Neuronal stem cell (in vitro differentiated cells): ENCODE measurements at regions not wholly inside any gene's neighbourhood (a gene's known extent, or its start where the extent isn't known, plus 50 kb on each side); places are given as distances from the start of the nearest gene placed in this dataset.
A peak's percentile ranks its signal among the peaks of the same experiment; 100 is the strongest.
"Not testable (repeated sequence)": the region's sequence is repeated elsewhere in the genome, so short reads cannot be mapped to it uniquely, and the experiment has no call there.

ENCODE experiments used
- DNase-seq: peaks from one replicate; pipeline ENCODE4 v3.0.0-alpha.2; 2013; ENCODE audit warnings: low spot score
- H2AFZ ChIP-seq: one replicate; pipeline ENCODE4 v1.6.1; 2013; ENCODE audit warnings: mild to moderate bottlenecking, low read length, inconsistent platforms
- H2AK5ac ChIP-seq: 2 replicates; pipeline ENCODE4 v1.6.1; 2013; ENCODE audit warnings: low read depth, mild to moderate bottlenecking, inconsistent platforms, low read length, moderate library complexity, mixed read lengths
- H2BK120ac ChIP-seq: 2 replicates; pipeline ENCODE4 v1.6.1; 2013; ENCODE audit warnings: low read depth, mild to moderate bottlenecking, inconsistent platforms, low read length, moderate library complexity, mixed read lengths
- H2BK12ac ChIP-seq: one replicate; pipeline ENCODE4 v1.6.1; 2013; ENCODE audit warnings: low read length, inconsistent platforms
- H2BK15ac ChIP-seq: 2 replicates; pipeline ENCODE4 v1.6.1; 2013; ENCODE audit warnings: mild to moderate bottlenecking, low read length, inconsistent platforms, mixed read lengths
- H2BK5ac ChIP-seq: one replicate; pipeline ENCODE4 v1.6.1; 2013; ENCODE audit warnings: inconsistent platforms, mild to moderate bottlenecking, low read length, moderate library complexity
- H3K14ac ChIP-seq: one replicate; pipeline ENCODE4 v1.6.1; 2013; ENCODE audit warnings: low read length, inconsistent platforms
- H3K18ac ChIP-seq: 2 replicates; pipeline ENCODE4 v1.6.1; 2013; ENCODE audit warnings: low read length, inconsistent platforms
- H3K23ac ChIP-seq: 2 replicates; pipeline ENCODE4 v1.6.1; 2013; ENCODE audit warnings: low read depth, mild to moderate bottlenecking, mixed read lengths, low read length, inconsistent platforms; ENCODE audit not compliant: poor library complexity
- H3K27ac ChIP-seq: replicated peaks from 3 replicates; pipeline ENCODE4 v1.5.1; 2013; ENCODE audit warnings: low read length, inconsistent platforms
- H3K27me3 ChIP-seq, 3 experiments: 2 replicates each; pipeline ENCODE4 v1.6.1; 2013; ENCODE audit warnings: low read length in 3 of 3, mild to moderate bottlenecking in 2 of 3, inconsistent platforms in 1 of 3, low read depth in 1 of 3, mixed read lengths in 1 of 3, moderate library complexity in 1 of 3; ENCODE audit not compliant: control insufficient read depth in 3 of 3, insufficient read depth in 3 of 3
- H3K36me3 ChIP-seq, 2 donors: replicated peaks in 1 of 2; 2 replicates each; pipeline ENCODE4 v1.6.1; 2013; ENCODE audit warnings: low read length in 2 of 2; ENCODE audit not compliant: control insufficient read depth in 2 of 2, insufficient read depth in 2 of 2
- H3K4ac ChIP-seq: 2 replicates; pipeline ENCODE4 v1.6.1; 2013; ENCODE audit warnings: inconsistent platforms, mild to moderate bottlenecking, low read length, moderate library complexity
- H3K4me1 ChIP-seq, 2 donors: 1 replicate in 1 of 2; 2 replicates in 1 of 2; pipeline ENCODE4 v1.6.1; 2013; ENCODE audit warnings: low read length in 2 of 2, low read depth in 1 of 2; ENCODE audit not compliant: control insufficient read depth in 2 of 2, insufficient read depth in 1 of 2
- H3K4me2 ChIP-seq: one replicate; pipeline ENCODE4 v1.6.1; 2013; ENCODE audit warnings: mild to moderate bottlenecking, low read length, inconsistent platforms; ENCODE audit not compliant: insufficient read depth, poor library complexity, severe bottlenecking
- H3K4me3 ChIP-seq, 2 donors: 2 replicates each; pipeline ENCODE4 v1.5.1; 2013; ENCODE audit warnings: low read length in 2 of 2, mild to moderate bottlenecking in 2 of 2, inconsistent platforms in 1 of 2, moderate library complexity in 1 of 2
- H3K79me1 ChIP-seq: one replicate; pipeline ENCODE4 v1.6.1; 2013; ENCODE audit warnings: low read depth, mild to moderate bottlenecking, inconsistent platforms, low read length, moderate library complexity
- H3K9ac ChIP-seq: one replicate; pipeline ENCODE4 v1.6.1; 2013; ENCODE audit warnings: mild to moderate bottlenecking, low read depth, low read length, inconsistent platforms; ENCODE audit not compliant: poor library complexity
- H3K9me3 ChIP-seq, 2 donors: replicated peaks in 1 of 2; 2 replicates each; pipeline versions ENCODE3 to v1.6.1; 2013; ENCODE audit warnings: low read length in 2 of 2, mild to moderate bottlenecking in 2 of 2, inconsistent platforms in 1 of 2, low read depth in 1 of 2, mixed read lengths in 1 of 2, moderate library complexity in 1 of 2; ENCODE audit not compliant: control insufficient read depth in 2 of 2, insufficient read depth in 1 of 2
- H4K8ac ChIP-seq: one replicate; pipeline ENCODE4 v1.6.1; 2013; ENCODE audit warnings: low read depth, mild to moderate bottlenecking, inconsistent platforms, low read length, moderate library complexity
- H4K91ac ChIP-seq: one replicate; pipeline ENCODE4 v1.6.1; 2013; ENCODE audit warnings: low read length, low read depth, mild to moderate bottlenecking, inconsistent platforms; ENCODE audit not compliant: poor library complexity
- WGBS, 2 donors: extraction: QIAGEN DNeasy Blood & Tissue Kit; methylation state at CpG; one replicate each; pipeline ENCODE4 v1.1.7; 2013; ENCODE audit warnings: missing lambda C conversion rate in 2 of 2, mixed read lengths in 1 of 2; ENCODE audit not compliant: insufficient read length in 2 of 2, insufficient replicate concordance in 1 of 2; ENCODE audit errors: extremely low coverage in 2 of 2; 5-methylcytosine and 5-hydroxymethylcytosine counted together

DNA sequence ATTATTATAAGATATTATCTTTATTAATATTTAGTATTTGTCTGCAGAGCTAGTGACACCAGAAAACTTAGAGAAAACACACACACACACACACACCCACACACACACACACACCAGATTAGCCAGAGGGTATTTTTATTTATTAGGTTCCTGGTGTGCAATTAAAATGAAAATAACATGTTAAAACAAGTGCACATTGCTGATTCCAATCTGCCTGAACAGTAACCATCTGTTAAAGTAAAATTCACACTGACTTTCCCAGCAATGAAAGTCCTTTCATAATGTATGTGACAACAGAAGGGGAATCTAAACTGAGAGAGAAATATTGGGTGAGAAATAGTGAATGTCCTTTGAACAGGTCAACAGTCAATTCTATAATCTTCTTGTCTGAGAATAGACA lies 2323.5 kb upstream of the ACO1 start:
- Histone ChIP-seq H2AK5ac (no peak overlapping the region), H3K79me1 (no peaks in the 10 kb centered on the region), H3K4me2 (no peak overlapping the region), H2BK12ac (no peak overlapping the region), H4K8ac (no peak overlapping the region), H3K9me3 (no peaks in the 10 kb centered on the region), H3K23ac (no peak overlapping the region), H3K14ac (no peak overlapping the region), H3K9ac (no peak overlapping the region), H2AFZ (no peak overlapping the region), H2BK120ac (no peak overlapping the region), H3K18ac (no peak overlapping the region), H3K4me3 (no peak overlapping the region), H3K4ac (no peak overlapping the region), H4K91ac (no peak overlapping the region), H2BK15ac (no peak overlapping the region), H2BK5ac (no peak overlapping the region), H3K27me3 (no peaks in the 10 kb centered on the region), H3K4me1 (no peaks in the 10 kb centered on the region), H3K36me3 (no peaks in the 10 kb centered on the region), H3K27ac (no peak overlapping the region)
- DNase-seq = no peak

DNA sequence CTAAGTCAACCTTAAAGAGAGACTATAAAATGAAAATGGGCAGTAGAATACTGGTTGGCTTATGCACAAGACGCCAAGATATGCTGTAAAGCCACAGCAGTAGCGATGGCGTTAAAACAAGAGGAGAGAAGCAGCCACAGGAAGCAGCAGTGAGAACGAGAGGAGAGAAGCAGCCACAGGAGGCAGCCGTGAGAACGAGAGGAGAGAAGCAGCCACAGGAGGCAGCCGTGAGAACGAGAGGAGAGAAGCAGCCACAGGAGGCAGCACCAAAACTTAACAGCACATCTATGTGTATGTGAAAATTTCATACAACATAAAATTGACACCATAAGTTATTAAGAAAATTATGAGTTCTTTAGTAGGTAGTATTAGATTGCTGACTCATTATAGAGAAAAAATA lies 2318.6 kb upstream of the ACO1 start:
- H3K27ac ChIP-seq = no peak overlapping the region
- no peak overlapping the region for H2BK12ac ChIP-seq
- H2BK120ac ChIP-seq = no peak overlapping the region
- no peak overlapping the region for H2AK5ac ChIP-seq
- no peak overlapping the region for H2BK5ac ChIP-seq
- no peak overlapping the region for H2AFZ ChIP-seq
- no peak for DNase-seq
- H3K4ac ChIP-seq = no peak overlapping the region
- H3K9ac ChIP-seq = no peak overlapping the region
- H3K9me3 ChIP-seq = no peaks in the 10 kb centered on the region
- H3K14ac ChIP-seq = no peak overlapping the region
- no peaks in the 10 kb centered on the region for H3K36me3 ChIP-seq
- H3K4me2 ChIP-seq = no peak overlapping the region
- no peaks in the 10 kb centered on the region for H3K79me1 ChIP-seq
- no peaks in the 10 kb centered on the region for H3K4me1 ChIP-seq
- H3K4me3 ChIP-seq = no peak overlapping the region
- H2BK15ac ChIP-seq = no peak overlapping the region
- H3K27me3 ChIP-seq = no peaks in the 10 kb centered on the region
- no peak overlapping the region for H4K91ac ChIP-seq
- H4K8ac ChIP-seq = no peak overlapping the region
- no peak overlapping the region for H3K18ac ChIP-seq
- WGBS, 2 donors = no CpG with 5 or more reads among the region's 8 CpGs
- H3K23ac ChIP-seq = no peak overlapping the region

DNA sequence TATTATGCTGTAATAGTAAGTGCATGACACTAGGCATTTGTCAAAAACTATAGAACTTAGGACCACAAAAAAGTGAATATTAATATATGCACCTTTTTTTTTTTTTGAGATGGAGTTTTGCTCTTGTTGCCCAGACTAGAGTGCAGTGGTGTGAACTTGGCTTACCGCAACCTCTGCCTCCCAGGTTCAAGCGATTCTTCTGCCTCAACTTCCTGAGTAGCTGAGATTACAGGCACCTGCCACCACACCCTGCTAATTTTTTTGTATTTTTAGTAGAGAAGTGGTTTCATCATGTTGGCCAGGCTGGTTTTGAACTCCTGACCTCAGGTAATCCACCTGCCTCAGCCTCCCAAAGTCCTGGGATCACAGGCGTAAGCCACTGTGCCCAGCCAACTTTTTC lies 2315.2 kb upstream of the ACO1 start:
- H2AK5ac ChIP-seq, H3K4me1 ChIP-seq, H2BK15ac ChIP-seq, H3K14ac ChIP-seq, H3K4me3 ChIP-seq, H2AFZ ChIP-seq, H3K4me2 ChIP-seq, H2BK120ac ChIP-seq, H4K8ac ChIP-seq, H3K27ac ChIP-seq, H2BK5ac ChIP-seq, H2BK12ac ChIP-seq, H3K4ac ChIP-seq, DNase-seq, H4K91ac ChIP-seq, H3K79me1 ChIP-seq, H3K36me3 ChIP-seq, H3K9ac ChIP-seq, H3K18ac ChIP-seq, H3K27me3 ChIP-seq, H3K23ac ChIP-seq, H3K9me3 ChIP-seq: not testable (repeated sequence)
- WGBS, 2 donors = no CpG with 5 or more reads among the region's 3 CpGs

DNA sequence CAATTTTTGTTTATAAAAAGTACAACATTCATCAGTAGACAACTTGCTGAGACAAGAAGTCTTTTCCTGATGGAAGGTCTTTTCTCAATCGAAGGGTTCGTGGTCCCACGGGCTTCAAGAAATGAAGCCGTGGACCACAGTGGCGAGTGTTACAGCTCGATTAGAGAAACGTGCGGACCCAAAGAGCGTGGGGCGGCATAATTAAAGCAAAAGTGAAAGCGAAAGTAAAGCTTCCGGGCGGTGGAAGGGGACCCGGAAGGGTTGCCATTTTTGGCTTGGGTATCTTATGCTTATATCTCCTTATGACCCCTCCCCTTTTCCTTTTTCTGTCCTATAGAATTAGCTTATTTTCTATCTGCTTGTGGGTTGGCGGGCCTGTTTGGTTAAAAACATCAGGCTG lies 2309.4 kb upstream of the ACO1 start:
- Histone ChIP-seq H2BK120ac (no peak overlapping the region), H3K9me3 (no peaks in the 10 kb centered on the region), H2BK15ac (no peak overlapping the region), H3K14ac (no peak overlapping the region), H3K36me3 (no peaks in the 10 kb centered on the region), H3K18ac (no peak overlapping the region), H2AK5ac (no peak overlapping the region), H3K23ac (no peak overlapping the region), H3K4me1 (no peaks in the 10 kb centered on the region), H4K91ac (no peak overlapping the region), H4K8ac (no peak overlapping the region), H2BK12ac (no peak overlapping the region), H2AFZ (peak overlapping the region; percentile 3), H3K4me3 (no peak overlapping the region), H3K27ac (no peak overlapping the region), H2BK5ac (no peak overlapping the region), H3K4me2 (no peak overlapping the region), H3K9ac (no peak overlapping the region), H3K79me1 (no peaks in the 10 kb centered on the region), H3K27me3 (no peaks in the 10 kb centered on the region), H3K4ac (no peak overlapping the region)
- no CpG with 5 or more reads among the region's 15 CpGs for WGBS, 2 donors
- no peak for DNase-seq
